ENCODE measurements at regions not wholly inside any gene's neighbourhood (a gene's known extent, or its start where the extent isn't known, plus 50 kb on each side); places are given as distances from the start of the nearest gene placed in this dataset.
A peak's percentile ranks its signal among the peaks of the same experiment; 100 is the strongest.

DNA sequence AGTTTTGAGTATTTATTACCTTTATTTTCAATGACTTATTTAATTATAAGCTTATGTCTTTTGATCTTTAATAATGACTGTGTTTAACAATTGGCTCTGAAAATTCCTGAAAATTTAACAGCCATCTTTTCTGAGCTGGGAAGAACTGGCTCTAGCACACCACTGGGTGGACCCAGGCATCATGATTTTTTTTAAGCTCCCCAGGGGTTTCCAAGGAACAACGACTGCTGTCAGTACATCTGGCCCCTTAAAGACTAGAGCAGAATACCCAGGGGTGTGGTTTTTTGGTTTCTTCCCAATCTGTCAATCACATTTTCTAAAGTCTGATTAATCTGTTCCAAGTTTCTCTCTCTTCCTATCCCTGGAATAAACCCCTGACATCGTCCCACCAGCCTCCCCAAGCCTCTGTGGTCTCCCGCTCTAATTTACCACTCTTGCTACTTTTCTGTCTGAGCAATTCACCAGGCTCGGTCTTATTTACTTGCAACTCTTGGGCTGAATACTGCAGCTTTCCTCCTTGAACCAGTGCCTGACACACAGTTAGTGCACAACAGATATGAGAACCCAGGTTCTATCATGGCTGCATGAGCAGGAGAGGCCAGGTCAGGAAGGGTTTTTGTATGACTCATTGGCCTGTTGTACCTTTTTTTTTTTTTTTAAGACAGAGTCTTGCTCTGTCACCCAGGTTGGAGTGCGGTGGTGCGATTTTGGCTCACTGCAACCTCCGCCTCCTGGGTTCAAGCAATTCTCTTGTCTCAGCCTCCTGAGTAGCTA, 321.9 kb downstream of the ZSWIM6 start:
- no peak for DNase-seq

DNA sequence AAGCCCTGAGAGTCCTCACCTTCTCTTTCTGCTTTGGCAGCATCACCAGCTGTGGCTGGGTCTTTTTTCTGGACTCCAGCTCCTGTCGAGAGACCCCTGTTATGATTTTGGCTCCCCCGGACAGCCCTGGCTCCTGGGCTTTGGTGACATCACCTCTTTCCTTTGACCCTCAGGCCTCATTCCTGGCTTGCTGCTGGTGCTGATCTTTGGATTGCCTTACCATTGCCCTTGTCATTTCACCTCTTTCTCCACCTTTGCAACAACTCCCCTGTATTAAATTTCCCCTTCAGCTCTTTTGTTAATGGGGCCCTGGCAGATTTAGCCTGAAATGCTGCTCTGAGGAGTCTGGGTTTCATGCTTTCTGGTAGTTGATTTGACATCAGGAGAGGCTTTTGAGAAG, 322.8 kb downstream of the ZSWIM6 start:
- DNase-seq: no peak

DNA sequence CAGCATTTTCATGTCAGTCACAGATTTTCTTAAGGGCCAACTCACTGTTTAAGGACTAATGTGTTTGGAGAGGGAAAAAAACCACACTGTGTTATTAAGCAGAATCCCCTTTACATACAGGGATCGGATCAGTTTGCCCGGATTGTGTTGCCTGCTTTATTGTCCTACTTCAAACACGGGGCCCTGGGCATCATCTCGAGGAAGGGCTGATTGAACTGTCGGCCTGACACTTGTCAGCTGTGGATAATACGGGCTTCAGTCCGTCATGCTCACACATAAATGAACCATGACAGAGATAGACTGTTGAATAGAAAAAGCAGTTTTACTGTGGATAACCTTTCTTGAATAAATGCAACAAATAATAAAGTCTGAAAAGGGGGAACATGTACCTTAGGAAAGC, 325.0 kb downstream of the ZSWIM6 start:
- no peak for DNase-seq

DNA sequence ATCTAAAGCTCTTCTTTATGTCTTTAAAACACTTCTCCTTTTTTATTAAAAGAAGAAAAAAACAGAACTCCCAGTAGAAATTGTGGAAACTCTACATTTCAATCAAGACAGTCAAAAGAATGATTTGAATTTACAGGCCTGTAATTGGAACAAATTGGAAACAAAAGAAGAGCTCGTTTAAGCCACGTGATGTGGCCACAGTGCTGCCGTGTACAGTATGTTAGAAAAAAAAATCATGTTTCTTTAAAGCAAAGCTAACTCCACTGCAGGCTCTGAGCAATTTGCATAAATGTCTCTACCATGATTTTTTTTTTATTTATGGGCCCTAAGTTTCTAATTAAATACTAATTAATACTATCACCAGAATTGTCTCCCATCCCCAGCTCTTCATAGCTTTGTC, 325.6 kb downstream of the ZSWIM6 start:
- DNase-seq: no peak

DNA sequence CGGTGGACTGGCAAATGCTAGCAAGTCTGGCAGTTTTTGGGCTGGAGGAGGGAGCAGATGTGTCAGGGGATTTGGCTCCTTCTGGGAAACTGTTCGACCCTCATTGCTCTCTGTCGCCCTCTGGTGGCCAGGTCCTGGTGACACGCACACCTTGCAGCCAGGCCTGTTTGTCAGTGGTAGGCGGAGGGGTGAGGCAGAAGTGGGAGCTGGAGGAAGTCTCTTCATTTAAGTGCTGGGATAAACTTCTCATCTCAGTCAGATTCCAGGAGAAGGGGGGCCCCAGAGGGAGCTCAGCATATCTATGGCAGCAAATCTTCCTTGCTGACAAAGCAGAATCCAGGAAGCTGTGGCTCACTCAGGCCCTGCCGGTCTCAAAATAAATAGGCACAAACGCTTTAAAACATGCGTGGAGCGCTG, 326.5 kb downstream of the ZSWIM6 start:
- peak; percentile 43 to 73 for DNase-seq

DNA sequence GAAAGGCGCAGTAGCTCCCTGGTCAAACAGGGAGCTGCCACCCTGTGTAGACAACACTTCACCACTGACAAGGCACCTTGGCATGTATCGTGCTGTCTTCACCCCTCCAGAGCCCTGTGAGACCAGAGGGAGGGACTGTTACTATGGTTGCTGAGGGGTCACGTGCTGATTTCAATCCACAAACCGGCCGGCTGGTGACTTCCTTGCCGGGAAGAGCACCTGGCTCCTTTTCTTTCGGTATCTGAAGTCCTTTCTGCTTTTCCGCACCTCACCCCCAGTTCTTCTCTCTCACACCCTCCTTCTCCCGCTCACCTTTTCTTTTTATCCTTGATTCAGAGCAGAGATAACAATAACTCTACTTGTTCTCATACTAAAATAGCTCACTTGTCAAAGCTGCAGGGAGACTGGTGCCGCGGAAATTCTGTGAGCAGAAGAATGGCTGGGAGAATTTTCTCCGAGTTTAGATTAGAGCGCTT, 327.2 kb downstream of the ZSWIM6 start:
- DNase-seq: peak in 1 of 2 donors; percentile 29

DNA sequence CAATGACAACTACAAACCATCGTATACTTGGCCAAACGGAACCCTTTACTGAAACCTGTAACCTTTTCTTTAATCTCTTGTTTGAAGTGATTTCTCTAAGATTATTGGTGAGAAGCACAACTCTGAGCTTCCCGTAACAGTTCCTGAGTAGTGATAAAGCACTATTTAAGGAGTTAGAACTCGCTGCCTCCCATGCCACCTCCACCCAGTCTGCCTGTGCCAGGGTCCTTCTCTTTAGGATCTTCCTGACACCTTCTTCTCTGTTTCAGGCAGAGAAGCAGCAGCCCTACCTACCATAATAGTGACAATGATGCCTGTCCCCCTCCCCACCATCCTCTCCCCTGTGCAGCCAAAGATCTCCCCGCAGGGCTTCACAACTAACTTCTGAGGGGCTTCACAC, 330.6 kb downstream of the ZSWIM6 start:
- DNase-seq: no peak

DNA sequence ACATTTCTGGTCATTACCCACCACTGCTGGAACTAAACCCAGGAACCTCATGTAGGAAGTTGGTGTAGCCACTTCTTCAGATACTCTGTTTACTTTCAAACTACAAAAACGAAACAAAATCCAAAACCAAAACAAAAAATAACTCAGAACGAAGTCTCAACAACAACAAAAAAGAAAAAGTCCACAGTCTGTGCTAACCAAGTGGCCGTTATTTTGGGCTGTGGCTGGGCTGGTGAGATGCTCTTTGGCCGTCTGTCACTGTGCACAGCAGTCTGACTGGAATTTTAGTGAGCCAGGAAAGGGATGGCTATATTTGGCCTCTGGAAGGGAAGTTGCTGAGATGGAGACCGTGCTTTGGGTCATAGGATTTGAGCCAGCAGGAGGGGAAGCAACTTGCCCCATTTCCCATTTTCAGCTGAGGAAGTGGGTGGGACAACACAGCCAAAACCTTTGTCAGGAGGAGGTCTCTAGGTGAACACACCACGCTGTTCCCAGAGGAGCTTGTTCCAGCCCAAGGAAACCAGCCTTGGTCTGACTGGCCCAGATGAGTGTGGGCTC, 334.1 kb downstream of the ZSWIM6 start:
- DNase-seq: no peak

DNA sequence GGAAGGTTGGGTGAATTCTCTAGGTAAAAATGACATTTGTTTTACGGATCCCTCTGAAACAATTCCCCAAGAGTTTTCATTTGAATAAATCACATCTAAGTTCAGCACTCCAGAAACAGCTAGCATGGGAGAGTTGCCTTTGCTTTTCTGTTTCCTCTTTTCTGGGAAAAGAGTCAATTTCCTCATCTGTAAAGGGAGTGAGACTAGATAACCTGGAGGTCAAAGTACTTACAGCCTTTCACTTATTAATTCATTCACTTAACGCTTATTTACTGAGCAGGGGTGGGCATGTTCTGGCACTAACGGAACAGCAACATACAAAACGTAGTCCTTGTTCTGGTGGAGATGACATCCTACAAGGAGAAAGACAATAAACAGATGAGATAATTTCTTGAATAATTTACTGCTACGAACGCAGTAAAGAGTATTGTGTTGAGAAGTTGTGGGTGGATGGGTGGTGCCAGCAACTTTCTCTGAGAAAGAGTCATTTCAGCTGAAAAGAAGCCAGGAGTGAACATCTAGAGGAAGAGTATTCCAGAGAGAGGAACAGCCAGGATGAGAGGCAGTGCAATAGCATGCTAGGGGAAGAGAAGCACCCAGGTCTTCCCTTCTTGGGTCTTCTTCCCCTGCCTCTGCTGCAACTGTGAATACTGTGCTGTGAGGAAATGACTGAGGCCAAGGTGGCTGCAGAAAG, 335.6 kb downstream of the ZSWIM6 start:
- no peak for DNase-seq

DNA sequence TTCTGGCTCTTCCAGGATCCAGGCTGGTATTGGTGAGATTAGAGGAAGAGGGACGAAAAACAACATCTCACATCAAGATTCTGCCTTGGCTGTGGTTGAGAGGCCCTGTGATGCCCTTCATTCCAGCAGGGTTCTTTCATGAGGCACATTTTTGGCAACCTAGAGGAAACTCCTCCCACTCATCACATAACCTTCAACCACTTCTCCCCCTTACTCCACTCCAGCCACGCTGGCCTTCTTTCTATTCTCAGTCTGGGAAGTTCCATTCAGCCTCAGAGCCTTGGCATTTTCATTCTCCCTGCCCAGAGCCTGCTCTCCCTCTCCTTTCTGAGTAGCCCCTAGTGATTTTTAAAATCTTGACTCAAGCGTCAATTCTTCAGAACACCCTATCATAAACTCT, 337.5 kb downstream of the ZSWIM6 start:
- no peak for DNase-seq

DNA sequence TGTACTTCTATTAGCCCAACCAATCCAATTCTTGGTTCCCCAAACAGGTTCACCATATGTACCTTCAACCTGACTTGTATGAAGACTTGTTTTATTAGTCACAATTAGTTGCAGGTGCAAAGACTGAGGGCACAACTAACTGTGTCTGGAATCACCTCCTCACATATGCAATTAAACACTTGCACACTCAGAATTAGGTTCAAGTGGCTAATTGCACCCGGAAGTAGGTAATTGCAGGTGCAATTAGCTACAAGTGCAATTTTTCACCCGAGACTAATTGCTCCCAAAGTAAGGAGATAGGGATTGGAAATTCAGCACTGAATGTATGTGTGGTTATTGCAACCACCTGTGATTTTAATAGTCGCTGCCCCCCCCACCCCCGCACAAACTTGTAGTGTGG, 338.9 kb downstream of the ZSWIM6 start:
- no peak for DNase-seq

DNA sequence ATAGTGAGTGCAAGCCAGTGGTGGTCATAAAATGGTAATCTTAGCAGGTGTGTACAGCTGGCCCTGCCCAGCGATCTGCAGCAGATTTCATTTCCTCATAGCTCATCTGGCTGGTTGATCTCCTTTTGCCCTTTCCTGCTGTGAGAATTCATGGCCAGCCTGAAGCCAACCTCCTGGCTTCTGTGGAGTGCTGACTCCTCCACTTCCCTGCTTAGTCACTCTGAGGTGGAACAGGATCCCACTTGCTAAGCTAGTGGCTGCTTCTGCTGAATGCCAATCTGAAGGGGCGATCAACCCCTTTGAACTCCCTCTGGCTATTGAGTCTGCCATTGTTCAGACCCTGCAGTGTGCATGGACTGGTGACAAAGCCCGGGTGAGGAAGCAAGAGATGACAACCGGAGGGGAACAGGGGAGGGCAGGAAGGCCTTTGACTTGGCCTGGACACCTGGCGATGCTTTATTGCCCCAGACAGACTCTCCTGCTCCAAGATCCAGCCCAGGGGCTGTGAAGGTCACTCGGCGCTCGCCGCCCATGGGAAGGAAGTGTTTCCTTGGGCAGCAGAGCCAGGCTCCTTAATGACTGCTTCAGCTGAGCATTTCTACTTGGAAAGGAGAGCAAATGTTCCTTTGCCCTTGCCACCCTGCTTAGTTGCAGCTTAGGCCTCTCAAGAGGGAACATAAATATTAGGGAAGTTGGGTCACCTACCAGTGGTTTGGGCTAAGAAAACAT, 341.1 kb downstream of the ZSWIM6 start:
- DNase-seq: no peak

DNA sequence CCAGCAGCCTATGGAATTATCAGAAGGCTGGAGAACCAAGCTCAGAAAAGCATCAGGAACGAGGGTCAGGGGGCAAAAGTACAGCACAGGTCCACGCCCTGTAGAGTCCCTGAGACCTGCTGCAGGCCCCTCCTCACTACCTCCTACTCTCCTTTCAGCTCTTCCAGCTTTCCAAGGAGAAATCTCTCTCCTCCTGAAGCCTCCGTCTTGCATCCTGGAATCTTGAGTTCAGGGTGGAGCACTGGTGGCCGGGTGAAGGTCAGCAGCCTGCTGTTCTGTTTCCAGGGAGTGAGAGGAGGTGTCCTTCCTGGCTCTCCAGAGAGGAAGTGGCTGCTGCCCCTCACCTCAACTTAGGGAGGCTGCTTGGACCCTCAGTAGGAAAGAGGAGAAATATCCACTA, 342.3 kb downstream of the ZSWIM6 start:
- DNase-seq: no peak

DNA sequence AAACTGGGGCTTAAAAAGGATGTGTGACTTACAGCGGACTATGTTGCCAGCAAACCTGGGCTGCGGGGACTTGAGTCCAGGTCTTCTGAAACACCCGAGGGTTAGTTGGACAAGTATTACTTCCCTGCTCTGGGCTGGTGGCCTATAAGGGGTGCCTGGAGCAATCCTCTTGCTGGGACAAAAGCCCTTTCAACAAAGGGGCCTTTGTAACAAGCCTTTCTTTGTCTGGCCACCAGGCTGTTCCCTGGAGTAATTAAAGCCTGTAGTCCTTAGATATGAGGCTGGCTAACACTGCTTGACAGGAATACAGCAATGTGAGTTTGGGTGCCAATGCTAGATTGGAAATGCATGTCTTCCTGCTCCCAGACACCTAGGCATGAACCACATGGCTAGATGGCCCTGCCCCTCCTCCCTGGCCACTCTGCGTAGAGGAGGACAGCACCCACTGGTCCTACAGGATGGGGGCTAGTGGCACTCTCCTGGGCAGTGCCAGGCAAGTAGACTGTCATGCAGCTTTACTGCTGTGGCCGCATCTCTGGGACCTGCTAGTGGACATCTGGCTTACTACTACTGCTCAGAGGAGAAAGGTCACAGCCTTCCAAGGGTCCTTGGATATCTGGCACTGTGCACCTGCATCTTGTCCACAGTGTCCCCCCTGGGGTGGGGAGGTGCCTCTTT, 343.1 kb downstream of the ZSWIM6 start:
- peak; percentile 55 to 87 for DNase-seq

DNA sequence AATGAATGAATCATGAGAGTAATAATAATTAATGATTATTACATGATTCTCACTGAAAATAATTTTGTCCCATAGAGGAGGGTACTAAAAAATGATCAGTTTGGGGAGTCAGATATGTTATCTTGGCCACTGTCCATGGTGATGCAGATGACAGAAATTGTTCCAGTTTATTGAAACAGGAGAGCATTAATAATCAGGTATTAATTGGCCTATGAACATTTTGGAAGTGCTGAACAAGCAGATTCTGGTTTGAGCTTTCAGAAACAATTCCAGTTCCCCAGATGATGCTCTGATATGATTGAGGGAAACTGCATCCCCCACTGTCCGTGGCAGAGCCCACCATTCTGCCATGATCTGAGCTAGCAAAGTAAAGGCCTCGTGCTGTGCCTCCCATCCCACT, 345.2 kb downstream of the ZSWIM6 start:
- no peak for DNase-seq

DNA sequence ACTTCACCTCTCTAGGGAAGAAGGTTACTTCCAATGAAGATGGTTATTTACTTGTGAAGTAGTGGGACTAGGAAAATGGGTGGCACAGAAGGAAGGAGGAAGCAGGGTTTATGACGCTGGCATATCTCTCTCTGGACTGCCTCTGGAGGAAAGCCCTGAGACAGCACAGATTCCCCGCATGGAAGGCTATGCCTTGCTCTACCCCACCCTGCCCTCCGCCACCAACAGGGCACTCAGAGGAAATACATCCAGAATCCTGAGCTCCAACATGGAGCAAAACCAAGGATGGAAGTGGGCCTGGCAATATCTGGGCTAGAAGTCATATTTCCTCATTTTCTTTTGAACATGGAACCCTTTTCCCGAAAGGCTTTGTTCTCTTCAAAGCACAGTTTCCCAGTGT, 346.9 kb downstream of the ZSWIM6 start:
- DNase-seq: no peak

DNA sequence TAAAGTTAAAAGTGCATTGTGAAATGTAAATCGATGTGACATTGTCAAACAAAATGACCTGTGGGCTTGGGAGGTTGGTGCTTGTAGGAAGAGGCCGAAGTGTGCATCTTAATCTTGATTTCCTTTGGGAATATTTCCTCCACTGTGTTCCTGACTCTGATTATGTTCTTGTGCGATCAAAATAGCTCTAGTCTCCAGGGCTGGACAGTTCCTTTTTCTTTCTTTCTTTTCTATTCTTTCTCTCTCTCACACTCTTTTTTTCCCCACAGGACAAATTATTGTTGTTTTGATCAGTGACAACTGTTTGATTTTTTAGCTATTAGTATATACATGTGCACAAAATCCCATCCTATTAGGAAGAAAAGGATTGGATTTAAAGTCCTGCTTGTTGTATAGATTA, 347.5 kb downstream of the ZSWIM6 start:
- DNase-seq: no peak

DNA sequence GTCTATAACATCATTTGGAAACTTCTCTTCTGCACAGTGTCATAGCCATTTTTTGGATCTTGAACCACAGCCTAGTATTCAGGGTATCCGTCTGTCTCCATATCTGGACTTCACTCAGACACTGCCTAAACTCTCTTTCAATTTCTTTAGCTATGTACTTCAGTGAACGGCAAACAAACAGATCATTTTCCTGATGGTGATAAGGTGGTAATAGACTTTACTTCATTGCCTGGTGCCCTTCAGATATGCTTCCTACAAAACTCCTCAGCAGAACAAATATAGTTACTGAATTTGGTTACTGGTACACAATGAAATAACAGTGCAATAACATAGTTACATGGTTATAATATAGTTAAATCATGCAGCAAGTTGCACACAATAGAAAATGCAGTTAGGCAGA, 348.2 kb downstream of the ZSWIM6 start:
- DNase-seq: no peak

DNA sequence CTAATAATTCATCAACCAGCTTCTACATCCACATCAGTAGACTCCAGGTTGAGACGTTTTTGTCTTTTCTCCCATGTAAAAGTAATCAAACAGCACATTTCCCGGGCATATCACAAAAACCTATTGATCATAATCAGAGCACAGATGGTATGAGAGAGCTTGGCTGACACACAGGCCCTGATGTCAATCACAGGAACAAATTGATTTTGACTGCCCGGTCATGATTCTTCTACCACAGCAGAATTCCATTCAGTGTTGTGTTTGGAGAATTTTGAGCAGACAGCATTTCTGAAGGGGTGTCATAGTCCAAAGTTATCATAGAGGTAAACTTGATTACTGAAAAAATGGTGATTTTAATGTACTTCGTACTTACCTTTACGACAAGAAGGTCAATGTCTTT, 351.1 kb downstream of the ZSWIM6 start:
- no peak for DNase-seq

DNA sequence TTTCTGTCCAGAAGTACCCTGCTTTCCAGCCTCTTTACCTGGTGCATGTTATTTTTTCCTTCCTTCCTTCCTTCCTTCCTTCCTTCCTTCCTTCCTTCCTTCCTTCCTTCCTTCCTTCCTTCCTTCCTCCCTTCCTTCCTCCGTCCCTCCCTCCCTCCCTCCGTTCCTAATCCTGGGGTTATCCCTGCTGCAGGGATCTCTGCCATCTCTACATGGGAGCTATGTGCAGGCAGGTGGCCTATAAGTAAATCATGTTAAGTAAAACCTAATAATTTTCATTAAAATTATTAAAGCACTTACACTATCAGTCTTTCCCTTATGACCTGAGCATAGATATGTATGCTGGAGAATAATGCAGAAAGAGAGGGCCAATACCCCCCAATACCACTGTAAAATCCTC, 351.9 kb downstream of the ZSWIM6 start:
- DNase-seq: no peak

DNA sequence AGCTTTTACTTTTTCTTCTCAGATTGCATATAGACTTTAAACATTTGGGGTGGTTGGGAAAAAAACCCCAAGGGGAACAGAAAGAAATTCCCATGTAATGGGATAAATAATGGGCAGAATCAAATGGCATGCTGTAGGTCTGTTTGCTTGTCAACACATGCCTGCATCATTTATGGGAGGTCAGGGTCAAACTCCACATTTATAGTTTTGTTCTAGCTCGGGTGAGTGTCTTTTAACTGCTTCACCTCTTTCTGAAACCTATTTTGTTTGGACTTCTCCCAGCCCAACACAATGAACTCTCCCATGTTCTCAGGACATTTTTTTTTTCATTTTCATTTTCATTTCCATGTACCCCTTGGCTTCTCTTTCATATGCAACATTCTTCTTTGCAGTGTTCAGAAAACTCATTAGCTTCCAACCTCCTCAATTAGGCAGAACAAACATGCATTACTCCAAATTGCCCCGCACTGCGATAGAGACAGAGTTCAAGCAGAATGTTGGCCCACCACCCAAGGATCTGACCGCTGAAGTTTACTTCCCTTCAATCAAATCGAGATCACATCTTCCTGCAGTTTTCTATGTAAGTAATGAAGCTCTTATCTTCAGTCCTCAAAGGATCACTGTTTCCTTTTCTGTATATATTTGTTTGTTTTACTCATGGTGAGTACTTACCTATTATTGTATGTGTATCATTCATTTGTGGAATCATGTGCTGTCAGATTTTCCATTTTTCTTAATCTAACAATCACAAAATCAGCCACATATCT, 354.6 kb downstream of the ZSWIM6 start:
- DNase-seq: no peak

DNA sequence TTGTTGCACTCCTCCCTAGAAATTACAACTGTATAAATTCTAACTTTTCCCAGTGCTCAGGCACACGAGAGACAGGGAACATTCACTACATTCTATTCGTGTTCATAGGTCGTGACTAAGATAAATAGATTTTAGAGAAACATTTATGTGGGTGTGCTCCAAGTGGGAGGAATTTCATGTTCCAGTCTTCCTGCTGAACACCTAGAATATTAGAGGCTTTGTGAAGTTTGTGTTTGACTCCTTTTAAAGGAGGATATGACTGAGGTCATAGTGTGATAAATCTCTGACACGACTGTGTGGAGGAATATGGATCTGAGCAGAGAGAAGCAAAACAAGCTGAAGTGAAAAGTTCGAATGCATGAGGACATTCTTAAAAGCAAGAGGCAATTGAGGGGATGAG, 355.3 kb downstream of the ZSWIM6 start:
- no peak for DNase-seq

All from hippocampal formation (tissue), 2 donors.